HG02763 (cell line): ENCODE measurements at regions not wholly inside any gene's neighbourhood (a gene's known extent, or its start where the extent isn't known, plus 50 kb on each side); places are given as distances from the start of the nearest gene placed in this dataset.
"Not testable (repeated sequence)": the region's sequence is repeated elsewhere in the genome, so short reads cannot be mapped to it uniquely, and the experiment has no call there.

Experiments used
- ATAC-seq: cut with Tn5 transposase; IDR thresholded peaks from one replicate; pipeline ENCODE4 v1.9.1; 2021; ENCODE audit warnings: mild to moderate bottlenecking, moderate library complexity; ENCODE audit not compliant: unreplicated experiment

DNA sequence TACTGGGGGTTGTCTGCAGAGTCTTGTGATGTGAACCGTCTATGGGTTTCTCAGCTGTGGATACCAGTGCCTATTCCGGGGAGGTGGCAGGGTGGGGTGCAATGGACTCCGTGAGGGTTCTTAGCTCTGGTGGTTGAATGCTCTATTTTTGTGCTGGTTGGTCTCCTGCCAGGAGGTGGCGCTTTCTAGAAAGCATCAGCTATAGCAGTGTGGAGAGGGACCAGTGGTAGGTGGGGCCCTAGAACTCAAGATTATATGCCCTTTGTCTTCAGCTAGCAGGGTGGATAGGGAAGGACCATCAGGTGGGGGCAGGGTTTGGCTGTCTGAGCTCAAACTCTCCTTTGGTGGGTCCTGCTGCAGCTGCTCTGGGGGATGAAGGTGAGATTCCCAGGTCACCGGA lies 127.3 kb upstream of the PLD5 start:
- ATAC-seq = no peak

DNA sequence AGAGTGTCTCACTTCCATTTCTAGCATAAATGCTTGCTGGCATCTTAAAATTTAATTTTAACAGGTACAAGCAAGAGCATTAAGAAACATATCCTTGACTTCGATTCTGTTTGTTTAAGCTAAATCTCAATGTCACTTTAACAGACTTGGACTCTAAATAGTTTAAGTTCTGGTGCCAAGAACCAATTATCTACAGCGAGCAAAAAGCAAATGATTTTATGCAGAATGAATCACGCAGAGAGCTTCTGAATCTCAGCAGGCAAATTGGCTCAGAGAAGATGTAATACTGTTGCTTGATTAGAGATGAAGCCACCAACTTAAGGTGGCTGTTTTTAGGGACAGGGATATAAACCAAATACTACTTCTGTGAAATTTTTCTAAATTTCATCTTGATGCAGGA lies 117.0 kb upstream of the PLD5 start:
- no peak for ATAC-seq

DNA sequence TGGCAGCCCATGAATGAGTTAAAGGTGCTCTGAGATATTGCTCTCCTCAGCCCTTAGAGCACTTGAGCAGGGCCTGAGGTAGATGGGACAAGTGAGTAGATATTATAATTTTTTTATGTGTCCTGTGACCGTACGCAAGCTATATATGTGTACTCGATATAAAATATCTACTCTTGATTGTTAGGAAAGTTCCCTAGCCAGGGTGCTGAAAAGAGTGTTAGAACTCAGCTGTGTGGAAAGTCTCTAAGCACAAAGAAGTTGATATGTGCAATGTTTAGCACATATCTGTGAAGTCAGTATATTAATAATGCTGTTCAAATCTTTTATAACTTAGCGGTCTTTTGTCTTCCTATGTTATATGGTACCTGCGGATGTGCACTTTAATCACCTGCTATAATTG lies 114.6 kb upstream of the PLD5 start:
- ATAC-seq = no peak

DNA sequence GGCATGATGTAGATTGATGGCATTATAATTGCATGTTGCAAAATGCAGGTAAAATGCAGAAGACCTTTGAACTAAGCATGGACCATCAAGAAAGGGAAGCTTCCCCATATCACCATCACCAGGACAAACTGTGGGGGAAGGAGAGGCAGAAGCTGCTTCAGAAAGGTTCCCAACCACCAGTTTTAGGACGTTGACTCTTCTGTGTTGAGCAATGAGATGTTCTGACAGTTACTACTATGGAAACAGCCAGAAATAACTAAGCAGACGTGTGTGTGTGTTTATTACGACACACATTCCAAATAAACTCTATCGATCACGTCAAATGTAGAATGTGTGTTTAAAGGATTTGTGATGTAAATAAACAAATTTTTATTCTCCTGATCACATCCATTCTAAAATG lies 110.2 kb upstream of the PLD5 start:
- no peak for ATAC-seq

DNA sequence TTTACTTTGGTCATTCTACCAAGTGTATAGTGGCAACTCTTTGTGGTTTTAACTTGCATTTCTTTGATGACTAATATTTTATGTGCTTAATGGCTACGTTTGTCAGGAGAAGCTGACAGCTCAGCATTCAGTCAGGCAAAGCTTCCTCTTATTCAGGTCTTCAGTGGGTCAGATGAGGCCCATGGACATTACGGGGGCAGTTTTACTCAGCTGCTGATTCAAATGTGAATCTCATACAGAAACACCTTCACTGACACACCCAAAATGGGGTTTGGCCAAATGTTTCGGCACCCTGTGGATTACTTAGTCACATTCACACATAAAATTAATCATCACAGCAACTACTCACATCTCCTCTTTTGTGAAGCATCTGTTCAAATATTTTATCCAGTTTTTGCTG lies 104.9 kb upstream of the PLD5 start:
- no peak for ATAC-seq

DNA sequence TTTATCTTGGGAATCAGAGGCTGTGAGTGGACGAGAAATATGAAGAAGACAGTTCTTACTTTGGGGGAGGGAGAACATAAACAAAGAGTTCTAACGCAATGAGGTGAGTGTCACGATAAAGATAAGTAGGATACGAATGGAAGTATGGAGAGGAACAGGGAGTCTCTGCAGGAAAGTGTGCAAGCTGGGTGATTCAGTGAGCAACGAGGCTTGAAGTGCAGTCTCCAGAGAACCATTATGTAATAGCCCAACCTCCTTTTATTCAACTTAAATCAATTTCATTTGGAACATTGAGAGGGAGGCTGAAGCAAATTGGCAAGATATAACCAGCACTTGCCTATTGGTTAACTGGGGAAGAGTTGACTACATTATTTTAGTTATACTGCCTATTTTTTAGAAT lies 99.3 kb upstream of the PLD5 start:
- no peak for ATAC-seq

DNA sequence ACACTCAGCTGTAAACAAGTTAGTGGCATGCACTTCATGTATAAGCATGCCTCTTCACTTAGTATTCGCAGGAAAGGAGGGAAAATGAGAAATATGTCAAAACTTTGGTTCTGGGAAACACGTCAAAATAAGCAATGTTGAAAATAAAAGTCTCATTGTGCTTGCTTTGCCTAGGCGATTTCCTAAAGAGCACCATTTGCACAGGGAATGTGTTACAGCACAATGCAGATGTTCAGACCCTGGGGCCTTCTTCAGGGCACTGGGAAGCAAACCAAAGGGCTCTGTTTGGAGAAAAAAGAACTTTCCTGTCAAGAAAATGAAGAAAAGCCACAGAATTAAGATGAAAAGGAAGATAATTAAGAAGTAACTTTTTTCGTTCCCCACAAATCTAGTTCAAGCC lies 98.6 kb upstream of the PLD5 start:
- ATAC-seq = no peak

DNA sequence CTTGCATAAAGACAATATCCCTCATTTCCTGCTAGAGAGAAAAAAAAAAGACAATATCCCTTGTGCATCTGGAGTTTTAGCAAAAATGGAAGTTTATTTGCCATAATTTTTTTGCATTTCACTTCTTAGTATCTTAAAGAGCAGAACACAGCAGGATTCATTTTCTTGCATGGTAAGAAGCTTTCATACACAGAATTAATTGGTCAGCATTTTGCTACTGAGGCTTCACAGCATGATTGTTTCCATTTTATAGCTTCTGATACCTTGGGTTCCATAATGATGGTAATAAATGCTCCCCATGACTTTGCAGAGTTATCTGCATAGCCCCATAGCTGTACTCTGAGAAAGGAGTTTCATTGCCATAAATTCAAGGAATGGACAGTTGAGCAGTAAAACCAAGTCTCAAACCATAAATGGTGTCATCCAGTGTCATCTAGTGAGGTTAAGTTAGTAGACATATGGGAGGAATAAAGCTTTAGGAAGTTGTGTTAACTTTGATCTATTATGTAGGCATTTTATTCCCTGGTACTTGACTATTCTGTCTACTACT lies 88.8 kb upstream of the PLD5 start:
- ATAC-seq = no peak

DNA sequence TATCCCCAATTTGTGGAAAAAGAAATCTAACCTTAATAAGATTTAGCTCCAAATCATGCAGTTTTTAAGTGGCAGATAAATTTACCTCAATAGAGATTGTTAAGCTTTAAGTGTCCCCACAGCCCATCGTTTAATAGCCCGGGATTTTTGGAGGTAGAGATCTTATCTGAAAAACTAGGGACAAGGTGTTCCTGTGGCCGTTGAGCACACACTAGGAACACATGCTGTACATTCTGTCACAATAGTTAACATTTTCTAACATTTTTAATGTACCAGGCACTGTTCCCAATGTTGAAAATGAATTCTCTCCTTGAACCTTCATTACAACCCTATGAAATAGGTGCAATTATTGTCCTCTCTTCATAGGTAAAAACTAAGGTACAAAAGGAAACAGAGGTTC lies 85.7 kb upstream of the PLD5 start:
- ATAC-seq = no peak

DNA sequence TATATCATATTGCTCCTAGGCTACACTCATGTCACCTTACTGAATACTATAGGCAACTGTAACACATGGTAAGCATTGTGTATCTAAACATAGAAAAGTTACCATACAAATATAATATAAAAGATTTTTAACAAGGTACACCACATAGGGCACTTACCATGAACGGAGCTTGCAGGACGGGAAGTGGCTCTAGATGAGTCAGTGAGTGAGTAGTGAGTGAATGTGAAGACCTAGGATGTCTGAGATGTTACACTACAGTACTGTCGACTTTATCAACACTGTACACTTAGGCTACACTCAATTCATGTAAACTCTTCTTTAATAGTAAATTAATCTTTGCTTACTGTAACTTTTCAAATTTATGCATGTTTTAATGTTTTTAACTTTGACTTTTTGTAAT lies 81.0 kb upstream of the PLD5 start:
- ATAC-seq = no peak

DNA sequence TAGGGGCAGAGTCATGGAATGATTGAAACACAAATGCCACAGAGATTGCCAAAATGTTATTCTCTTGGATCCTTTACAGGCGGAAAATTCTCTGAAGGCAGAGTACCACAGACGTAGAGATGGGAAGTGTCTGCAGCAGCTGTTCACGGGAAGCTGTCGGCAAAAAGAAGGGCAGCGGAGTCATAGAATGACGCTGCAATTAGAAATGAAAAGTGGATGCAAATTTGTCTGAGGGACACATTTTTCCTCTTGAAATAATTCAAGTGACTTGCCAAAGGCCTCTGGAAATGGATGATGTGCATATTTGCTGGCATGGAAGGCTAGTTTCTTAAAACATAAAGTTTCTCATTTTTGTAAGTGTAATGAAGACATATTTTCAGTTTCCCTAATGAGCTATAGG lies 77.5 kb upstream of the PLD5 start:
- ATAC-seq = no peak

DNA sequence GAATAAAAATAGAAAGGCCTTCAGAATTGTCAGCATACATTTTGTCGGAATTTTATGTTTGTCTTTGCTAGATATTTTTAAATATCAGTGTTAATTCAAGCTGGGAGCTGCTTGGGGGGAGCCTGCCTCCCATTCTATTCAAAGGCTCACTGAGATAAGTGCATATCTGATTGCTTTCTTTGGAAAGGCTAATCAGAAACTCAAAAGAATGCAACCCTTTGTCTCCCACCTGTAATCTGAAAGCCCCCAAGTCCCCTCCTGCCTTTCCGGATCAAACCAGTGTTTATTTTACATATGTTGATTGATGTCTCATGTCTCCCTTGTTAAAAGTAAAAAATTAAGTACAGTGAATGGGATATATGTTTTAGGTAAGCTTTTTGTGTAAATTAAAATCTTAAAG lies 69.3 kb upstream of the PLD5 start:
- not testable (repeated sequence) for ATAC-seq

DNA sequence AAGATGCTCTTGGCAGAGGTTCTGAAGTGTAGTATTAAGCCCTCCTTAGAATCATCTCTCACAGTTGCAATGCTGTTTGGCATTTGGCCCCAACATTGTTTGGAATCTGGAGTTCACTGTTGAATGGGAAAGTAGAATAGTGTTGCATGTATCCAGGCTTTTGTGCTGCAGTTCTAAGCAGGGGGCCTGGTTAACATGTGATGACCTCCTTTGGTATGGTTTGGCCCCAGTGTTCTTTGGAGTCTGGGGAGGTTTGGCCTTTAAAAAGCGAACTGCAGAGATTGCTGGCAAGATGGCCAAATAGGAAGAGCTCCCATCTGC lies 61.8 kb upstream of the PLD5 start:
- ATAC-seq = no peak

DNA sequence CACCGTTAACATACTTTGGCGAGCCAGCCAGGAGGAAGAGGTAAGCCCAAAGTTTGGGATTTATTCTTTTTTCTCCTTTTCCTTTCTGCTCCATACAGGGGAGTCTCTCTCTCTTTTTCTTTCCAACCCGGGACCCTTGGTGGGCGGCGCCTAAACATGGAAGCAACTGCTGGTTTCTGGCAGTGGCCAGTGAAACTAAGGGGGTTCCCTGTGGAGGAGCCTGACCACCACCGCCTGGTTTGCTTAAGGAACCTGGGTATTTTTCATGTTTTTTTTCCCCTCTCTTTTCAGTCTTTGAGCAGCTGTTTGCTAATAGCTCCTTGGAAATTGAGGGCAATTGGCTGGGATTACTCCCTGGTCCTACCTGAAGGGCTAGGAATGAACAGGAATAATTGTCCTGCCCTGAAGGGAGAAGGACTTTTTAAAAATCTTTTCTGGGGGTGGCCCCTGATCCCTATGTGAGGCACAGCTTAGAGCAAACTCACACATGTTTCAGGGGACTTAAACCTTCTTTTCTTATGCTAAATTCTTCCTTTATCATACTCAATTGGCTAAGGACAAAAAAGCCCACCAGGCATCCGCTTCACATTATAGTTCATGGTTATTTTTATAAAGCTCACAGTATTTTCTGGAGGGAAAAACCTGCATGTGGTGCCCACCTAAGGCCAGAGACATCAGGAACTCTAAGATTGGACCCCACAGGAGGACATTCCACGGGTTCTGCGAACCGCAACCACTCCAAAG lies 61.3 kb upstream of the PLD5 start:
- no peak for ATAC-seq

DNA sequence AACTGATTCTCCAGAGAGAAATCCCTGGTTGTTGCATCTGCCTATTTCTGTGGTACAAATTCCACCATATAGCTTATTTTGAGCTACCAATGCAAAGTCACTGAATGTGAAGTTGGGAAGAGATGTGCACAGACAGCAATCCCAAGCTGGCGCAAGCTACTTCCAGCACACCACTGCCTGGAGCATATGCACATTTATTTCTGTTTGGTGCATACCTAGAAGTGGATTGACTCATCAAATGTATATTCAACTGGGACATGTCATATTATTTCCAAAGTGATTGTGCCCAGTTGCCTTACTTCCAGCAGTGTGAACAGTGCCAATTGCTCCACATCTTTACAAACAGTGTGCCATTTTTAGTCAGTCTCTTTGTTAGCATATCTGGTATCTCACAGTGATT lies 58.2 kb upstream of the PLD5 start:
- ATAC-seq = no peak

DNA sequence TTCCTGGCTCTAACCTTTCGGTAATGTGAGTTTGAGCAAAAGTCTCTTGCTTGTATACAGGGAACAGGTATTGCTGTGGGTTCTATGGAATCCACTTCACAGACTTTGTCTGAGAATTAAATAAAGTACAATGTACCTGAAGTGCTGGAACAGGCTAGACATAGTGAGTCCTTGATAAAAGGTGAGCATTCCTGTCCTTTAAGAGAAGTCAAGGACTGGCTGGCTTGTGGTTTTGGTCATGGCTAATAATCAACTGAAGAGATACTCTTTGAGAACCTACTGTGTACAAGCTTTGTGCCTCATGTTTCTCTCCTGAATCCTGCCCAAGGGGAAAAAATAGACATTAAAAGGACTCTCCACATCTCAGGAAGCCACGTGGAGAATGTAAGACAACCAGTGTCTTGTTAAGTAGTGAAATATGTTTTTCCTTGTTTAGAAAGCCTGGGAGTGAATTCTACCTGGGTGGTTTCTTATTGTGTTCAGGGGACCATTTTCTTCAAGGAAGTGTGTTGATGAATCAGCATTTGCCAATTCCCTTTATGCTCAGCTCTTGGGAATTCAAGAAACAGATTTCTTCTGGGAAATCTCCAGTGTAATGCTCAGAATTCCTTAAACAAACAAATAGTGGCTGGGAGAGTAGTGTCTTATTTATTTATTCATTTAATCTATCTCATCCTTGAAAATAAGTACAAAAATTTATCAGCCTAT lies 55.2 kb upstream of the PLD5 start:
- ATAC-seq = no peak
